ENCODE measurements at regions not wholly inside any gene's neighbourhood (a gene's known extent, or its start where the extent isn't known, plus 50 kb on each side); places are given as distances from the start of the nearest gene placed in this dataset.

DNA sequence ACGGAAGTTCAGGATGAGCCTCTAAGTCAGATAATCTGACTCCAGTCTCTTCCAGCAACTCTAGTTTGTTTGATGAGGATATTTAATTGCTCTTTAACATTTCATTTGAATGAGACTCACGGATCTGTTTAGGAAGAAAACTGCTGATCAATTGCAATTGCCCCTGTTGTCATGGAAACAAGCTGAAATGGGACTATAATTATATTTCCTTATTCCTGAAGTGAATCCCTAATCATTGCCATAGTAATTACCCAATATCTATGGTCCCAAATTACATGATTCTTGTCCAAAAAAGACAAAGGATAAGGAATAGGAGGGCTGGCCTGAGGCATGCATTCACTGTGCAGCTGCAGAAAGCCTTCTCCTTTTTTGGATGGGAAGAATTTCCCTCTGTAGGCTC lies 105.3 kb downstream of the AASDH start:
- no peaks in the 10 kb centered on the region for H3K27me3 ChIP-seq (ENCODE audit: control insufficient read depth in 2 of 2, insufficient read depth in 2 of 2, low read length in 2 of 2)
- Mint-ChIP-seq H3K27me3 (ENCODE audit: low read depth in 3 of 3) (no peaks in the 10 kb centered on the region), H3K4me1 (no peaks in the 10 kb centered on the region), H3K9me3 (peaks cover 0 to 16% (median 7%) of the 10 kb centered on the region in 7 donors), H3K36me3 (no peaks in the 10 kb centered on the region), H3K27ac (no peak overlapping the region), H3K4me3 (no peak overlapping the region)
- H4K20me1 ChIP-seq (ENCODE audit: insufficient read depth, low read length): no peaks in the 10 kb centered on the region
- H3K36me3 ChIP-seq (replicated peaks in 1 of 2; ENCODE audit: control insufficient read depth in 1 of 2, insufficient read depth in 2 of 2, low read length in 2 of 2): no peaks in the 10 kb centered on the region
- no peak overlapping the region for H2AFZ ChIP-seq (ENCODE audit: insufficient read depth, low read depth, low read length, poor library complexity, severe bottlenecking)
- no peak overlapping the region for H3K27ac ChIP-seq (ENCODE audit: low read depth in 1 of 2, low read length in 2 of 2)
- no peak overlapping the region for H3K4me3 ChIP-seq (replicated peaks in 1 of 3; ENCODE audit: low read depth in 2 of 3, low read length in 3 of 3)
- no peak overlapping the region for H3K9ac ChIP-seq (ENCODE audit: insufficient read depth, low read length, poor library complexity, severe bottlenecking)
- no peak overlapping the region for H3K4me2 ChIP-seq (replicated peaks; ENCODE audit: extremely low read depth, low read length, poor library complexity, severe bottlenecking)
- no peaks in the 10 kb centered on the region for H3K79me2 ChIP-seq (ENCODE audit: insufficient read depth, low read length)
- intact Hi-C loops (cut with micrococcal nuclease): no loop called here
- WGBS (ENCODE audit: insufficient coverage): no CpG with 5 or more reads among the region's 2 CpGs
- no peak for DNase-seq
- H3K4me1 ChIP-seq (ENCODE audit: control insufficient read depth in 1 of 2, insufficient read depth in 2 of 2, low read length in 2 of 2): no peaks in the 10 kb centered on the region
- no peak for TF ChIP-seq CTCF (IDR thresholded peaks at IDR 0.05)
- H3K9me3 ChIP-seq (replicated peaks in 1 of 2; ENCODE audit: control insufficient read depth in 1 of 2, insufficient read depth in 1 of 2, low read length in 2 of 2): no peaks in the 10 kb centered on the region

DNA sequence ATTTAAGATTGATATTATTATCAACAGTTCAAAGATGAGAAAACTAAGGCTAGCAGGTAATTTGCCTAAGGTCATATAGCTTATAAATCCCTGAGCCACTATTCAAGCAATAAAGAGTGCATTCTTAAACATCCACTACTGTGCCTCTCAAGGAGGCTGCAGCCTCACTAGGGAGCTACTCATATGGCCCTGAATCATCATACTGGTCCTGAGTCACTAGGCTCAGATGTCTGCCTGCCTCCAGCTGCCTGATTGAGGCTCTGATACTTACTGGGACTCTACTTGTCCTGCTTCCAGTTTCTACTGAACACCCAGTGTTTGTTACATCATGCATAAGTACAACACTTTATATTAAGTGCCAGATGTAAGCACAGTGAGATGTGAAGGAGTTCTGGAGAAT lies 110.7 kb downstream of the AASDH start:
- Histone ChIP-seq H3K4me1 (ENCODE audit: control insufficient read depth in 1 of 2, insufficient read depth in 2 of 2, low read length in 2 of 2) (no peaks in the 10 kb centered on the region), H3K9me3 (replicated peaks in 1 of 2; ENCODE audit: control insufficient read depth in 1 of 2, insufficient read depth in 1 of 2, low read length in 2 of 2) (peaks cover 0 to 5% of the 10 kb centered on the region in 2 donors), H3K9ac (ENCODE audit: insufficient read depth, low read length, poor library complexity, severe bottlenecking) (no peak overlapping the region), H3K79me2 (ENCODE audit: insufficient read depth, low read length) (no peaks in the 10 kb centered on the region), H4K20me1 (ENCODE audit: insufficient read depth, low read length) (no peaks in the 10 kb centered on the region), H3K27ac (ENCODE audit: low read depth in 1 of 2, low read length in 2 of 2) (no peak overlapping the region), H3K27me3 (ENCODE audit: control insufficient read depth in 2 of 2, insufficient read depth in 2 of 2, low read length in 2 of 2) (no peaks in the 10 kb centered on the region), H3K4me2 (replicated peaks; ENCODE audit: extremely low read depth, low read length, poor library complexity, severe bottlenecking) (no peak overlapping the region), H3K36me3 (replicated peaks in 1 of 2; ENCODE audit: control insufficient read depth in 1 of 2, insufficient read depth in 2 of 2, low read length in 2 of 2) (no peaks in the 10 kb centered on the region), H3K4me3 (replicated peaks in 1 of 3; ENCODE audit: low read depth in 2 of 3, low read length in 3 of 3) (no peak overlapping the region), H2AFZ (ENCODE audit: insufficient read depth, low read depth, low read length, poor library complexity, severe bottlenecking) (no peak overlapping the region)
- Mint-ChIP-seq H3K4me1 (no peaks in the 10 kb centered on the region), H3K27ac (no peak overlapping the region), H3K36me3 (no peaks in the 10 kb centered on the region), H3K9me3 (peaks cover 0 to 10% (median 4%) of the 10 kb centered on the region in 7 donors), H3K4me3 (no peak overlapping the region), H3K27me3 (ENCODE audit: low read depth in 3 of 3) (no peaks in the 10 kb centered on the region)
- no peak for DNase-seq
- intact Hi-C loops (cut with micrococcal nuclease): no loop called here
- no peak for TF ChIP-seq CTCF (IDR thresholded peaks at IDR 0.05)
